HG03457 (cell line): ENCODE measurements at regions not wholly inside any gene's neighbourhood (a gene's known extent, or its start where the extent isn't known, plus 50 kb on each side); places are given as distances from the start of the nearest gene placed in this dataset.
"Not testable (repeated sequence)": the region's sequence is repeated elsewhere in the genome, so short reads cannot be mapped to it uniquely, and the experiment has no call there.

ENCODE experiments used
- ATAC-seq: cut with Tn5 transposase; IDR thresholded peaks from one replicate; pipeline ENCODE4 v1.9.1; 2021; ENCODE audit warnings: moderate number of reproducible peaks; ENCODE audit not compliant: unreplicated experiment

DNA sequence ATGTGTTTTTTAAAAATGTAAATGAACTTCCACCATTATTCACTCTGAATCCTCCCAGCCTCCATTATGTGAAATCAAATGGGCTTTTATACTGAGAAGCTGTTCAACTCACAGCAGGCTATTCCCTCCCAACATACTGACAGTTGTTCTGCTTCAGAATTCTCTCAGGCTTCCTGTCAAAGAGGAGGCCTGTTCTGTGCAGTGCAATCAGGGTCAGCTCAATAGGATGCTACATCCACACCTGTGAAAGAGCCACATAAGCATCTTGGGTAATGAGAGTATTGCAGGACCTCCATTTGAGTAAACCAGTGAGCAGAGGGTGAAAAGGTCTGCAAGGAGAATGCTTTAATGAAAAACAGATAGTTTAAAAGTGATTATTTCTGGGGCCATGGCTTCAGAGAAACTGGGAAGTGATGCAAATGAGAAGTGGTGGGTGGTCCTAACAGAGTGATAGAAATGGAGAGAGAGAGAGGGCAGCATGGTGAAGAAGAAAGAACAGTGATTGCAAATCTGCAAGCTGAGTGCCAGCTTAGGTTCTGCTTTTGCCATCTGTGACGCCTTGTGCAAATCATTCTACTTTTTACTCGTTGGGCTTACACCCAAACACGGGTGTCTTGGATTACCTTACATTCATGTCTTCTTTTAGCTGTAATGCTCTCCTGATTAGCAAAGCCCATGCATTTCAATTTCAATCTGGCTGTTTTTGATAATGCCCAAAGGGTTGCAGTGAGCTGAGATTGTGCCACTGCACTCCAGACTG lies 202.5 kb upstream of the NMUR2 start:
- no peak for ATAC-seq

DNA sequence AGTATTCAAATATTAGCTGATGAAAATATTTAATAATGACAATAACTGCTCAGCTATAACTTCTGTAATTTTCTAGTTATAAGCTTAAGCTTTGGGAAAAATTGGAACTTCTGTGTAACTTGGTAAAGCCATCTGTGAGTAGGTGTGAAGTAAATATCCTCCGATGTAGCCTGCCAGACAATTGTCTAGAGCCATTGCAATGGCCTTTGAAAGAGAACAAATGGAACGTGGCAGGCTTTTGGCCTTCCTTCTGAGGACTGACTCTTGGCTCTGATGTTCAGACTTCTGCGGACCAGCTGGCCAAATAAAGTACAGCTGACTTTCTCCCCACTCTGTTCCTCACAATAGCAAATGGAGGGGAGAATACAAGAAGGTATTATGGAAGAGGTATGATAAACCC lies 203.4 kb upstream of the NMUR2 start:
- ATAC-seq, result no peak

DNA sequence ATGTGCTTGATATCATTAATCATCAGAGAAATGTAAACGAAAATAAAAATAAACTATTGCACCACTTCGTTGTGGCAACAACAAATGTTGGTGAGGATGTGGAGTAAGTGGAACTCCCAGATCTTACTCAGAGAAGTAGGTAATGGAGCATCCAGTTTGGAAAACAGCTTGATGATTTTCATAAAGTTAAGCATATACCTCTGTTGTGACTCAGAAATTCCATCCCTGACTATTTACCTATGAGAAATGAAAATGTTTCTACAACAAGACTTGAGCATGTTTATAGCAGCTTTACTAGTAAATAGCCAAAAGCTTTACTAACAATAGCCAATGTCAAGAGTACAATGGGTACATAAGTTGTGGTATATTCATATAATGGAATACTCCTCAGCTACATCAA lies 214.7 kb upstream of the NMUR2 start:
- ATAC-seq, result no peak

DNA sequence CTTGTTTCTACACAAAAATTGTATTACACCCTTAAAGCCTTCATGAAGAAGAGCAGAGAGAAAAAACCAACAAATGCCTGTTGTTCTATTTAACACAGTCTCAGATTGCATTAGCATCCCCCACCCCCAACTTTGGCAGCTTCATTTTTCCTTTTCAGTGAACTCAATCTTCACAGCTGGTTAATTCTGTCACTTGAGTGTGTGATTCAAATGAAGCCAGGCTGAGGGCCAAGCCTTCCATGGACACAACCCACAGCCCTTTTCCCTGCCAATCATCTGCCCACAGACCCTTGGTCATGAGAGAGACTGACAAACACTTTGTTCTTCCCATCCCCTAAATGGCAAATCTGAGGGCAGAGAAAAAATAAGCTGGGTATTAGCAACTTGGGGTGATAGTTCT lies 217.5 kb upstream of the NMUR2 start:
- no peak for ATAC-seq

DNA sequence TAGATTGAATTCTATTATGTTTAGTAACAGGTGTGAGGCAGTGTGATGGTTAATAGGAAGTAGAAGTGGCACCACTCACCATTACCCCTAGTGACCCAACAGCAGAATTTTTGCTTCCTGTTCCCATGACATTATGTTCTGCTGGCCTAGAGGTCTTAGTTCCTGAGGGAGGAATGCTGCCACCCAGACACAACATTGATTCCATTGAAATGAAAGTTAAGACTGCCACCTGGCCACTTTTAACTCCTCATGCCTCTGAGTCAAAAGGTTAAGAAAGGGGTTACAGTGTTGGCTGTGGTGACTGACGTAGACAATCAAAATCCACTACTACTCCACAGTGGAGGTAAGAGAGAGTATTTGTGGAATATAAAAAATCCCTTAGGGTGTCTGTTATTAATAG lies 218.9 kb upstream of the NMUR2 start:
- no peak for ATAC-seq

DNA sequence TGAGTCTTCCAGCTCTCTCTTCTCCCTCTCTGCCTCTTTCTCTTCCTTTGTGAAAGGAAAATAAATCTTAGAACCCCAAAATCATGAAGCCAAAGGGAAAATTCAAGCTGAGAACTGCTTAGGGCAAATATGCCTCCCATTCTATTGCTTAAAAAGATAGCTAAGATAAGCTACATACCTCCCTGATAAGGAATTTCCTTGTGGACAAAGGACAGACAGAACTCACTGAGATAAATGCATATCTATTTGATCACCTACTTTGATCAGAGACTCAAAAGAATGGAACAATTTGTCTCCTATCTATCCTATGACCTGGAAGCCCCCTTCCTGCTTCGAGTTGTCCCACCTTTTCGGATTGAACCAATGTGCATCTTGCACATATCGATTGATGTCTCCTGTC lies 220.6 kb upstream of the NMUR2 start:
- no peak for ATAC-seq

DNA sequence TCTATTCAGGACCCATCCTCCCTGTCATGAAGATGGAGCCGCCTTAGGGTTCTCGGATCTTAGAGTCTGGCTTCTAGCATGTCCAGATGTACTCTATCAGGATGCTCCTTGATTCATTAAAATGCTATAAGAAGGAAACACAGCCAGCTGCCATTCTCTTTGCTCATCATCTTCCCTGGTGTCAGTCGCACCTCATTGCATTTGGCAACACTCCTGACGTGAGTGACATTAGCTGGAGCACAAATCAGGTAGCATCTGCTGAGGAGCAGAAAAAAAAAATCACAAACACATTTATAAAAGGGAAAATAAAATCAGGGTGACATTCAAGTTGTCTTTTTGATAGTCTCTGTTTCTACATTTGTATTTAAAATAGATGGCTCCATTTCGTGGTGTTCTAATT lies 226.1 kb upstream of the NMUR2 start:
- ATAC-seq, result no peak

DNA sequence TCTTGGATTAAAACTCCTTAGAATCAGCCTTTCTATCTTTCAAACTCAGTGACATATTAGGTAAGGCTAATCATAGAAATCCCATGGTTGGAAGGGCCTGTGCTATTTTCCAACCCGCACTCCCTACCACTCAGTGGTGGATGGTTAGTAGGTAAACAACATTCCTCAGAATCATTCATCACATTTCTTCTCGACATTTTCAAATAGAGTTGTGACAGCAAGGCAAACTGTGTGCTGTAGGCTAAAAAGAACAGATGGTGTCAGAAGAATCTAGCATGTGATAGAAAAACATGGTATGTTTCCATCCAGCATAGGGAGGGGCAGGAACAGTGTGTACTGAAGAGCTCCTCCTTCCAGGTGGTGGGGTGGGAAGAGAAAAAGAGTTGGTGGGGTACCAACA lies 227.3 kb upstream of the NMUR2 start:
- ATAC-seq, result no peak

DNA sequence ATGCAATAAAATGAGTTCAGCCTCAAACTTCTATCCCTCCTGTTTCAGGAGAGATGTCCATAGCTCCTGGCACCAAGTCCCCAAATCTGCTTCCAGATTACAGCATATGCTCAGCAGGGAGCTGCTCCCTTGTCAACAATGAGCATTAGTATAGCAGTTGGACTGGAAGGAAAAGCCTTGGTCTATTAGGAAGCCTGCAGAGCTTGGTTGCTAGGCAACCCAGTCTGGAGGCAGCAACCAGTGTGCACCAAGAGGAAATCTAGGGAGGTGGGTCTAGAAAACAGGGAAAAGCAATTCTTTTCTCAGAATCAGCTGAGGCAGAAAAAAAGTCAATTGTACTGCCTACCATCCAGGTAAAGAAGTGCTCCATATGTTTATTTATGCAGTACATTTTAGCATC lies 229.5 kb upstream of the NMUR2 start:
- ATAC-seq, result no peak

DNA sequence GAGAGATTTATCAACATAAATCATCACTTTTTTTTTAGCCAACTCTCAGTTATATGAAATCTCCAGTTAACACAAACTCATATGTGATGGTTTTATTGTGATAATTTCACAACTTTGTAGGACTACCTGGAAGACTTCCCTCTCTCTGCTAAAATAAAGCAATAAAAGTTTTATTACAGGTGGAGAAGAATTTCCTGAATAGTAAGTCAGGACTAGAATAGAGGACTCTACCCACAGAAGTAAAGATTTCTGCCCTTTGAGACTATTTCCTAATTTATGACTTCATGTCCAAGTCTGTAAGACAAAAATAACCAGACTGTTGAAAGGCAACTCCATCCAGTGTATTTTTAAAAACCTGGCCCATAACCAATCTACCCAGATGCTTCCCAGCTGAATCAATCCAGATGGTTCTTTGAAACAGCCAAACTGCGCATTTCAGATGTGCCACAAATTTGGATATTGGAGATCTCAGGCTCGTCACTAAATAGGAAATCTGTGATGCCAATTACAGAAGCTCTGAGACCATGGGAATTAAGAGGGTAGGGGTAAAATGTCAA lies 234.0 kb upstream of the NMUR2 start:
- ATAC-seq, result no peak

DNA sequence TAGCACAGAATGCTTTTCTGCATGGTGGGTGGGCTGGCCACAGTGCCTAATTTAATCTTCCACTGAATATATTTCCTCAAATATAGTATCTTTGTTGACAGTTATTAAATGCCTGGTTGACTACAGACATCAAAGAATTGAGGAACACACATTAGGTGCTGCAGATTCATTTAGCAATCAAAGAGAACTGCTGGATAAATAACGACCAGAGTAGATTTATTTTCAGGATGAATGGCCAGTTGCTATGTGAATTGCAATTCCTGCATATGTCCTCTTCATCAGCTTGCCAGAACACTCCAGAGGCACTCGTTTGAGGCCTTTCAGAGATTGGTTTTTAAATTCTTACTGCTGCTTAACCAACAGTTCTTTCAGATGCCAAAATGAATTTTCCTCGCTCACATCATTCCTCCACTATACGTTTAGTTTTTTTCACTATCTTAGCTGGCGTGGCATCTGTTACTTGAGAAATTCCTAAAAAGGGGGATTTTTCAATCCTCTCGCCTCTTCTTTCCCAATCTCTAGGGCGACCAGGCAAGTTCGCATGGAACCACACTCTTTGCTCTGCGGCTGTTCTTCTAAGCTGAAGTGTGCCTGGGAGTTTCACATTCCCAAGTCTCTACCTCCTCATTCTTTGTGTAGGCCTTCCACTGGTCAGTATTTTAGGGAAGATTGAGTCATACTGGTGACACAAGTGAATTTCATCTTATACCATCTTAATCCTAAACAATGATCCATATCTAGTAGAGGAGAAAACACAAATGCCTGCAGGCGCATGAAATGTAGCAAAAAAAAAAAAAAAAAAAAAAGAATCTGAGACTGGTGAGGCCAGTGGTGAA lies 237.1 kb upstream of the NMUR2 start:
- ATAC-seq, result no peak

DNA sequence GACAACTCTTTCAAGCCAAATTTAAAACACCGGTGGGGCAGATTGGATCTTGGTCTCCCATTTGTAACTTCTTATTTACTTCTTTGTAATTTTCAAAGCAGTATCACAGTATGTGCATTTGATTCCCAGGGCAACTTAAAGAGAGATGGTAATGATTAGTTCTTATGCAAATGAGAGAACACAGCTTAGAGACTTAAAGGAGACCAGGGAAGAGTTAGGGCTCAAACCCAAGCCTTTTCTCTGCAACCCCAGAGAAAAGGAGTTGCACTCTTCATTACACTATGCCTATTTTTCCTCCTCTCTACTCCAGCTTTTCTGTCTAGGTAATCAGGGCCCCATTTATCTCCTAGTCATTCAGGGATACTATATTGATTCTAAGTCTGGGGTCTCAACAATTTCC lies 237.8 kb upstream of the NMUR2 start:
- ATAC-seq, result no peak

DNA sequence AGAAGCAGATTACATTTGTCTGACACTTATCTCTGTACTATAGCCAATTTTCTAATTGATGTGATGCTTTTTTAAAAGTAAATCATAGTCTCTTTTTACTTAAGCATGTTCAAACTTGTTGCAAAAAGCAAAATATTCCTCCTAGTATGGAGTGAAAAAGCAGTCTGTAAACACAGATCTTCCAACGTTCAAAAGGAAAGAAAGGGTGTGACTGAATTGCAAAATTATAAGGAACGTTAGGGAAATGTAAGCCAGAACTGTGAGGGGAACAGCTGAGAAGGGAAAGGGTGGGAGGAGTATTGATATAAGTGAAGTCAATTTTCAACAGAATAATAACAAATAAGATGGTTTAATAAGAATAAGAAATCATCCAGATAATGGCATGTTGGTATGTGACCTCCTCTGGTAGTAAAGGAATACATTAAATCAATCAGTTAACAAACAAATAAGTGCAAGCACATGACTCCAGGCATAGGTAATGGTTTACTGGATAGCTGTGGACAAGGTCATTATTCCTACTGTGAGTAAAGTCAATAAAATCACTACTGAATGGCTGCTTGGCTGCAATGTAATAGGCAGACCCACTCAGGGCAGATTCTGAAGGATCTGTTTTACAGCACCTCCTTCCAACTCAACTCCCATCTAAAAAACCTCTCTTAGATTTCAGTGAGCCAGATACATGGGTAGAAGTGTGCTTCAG lies 239.1 kb upstream of the NMUR2 start:
- ATAC-seq, result no peak

DNA sequence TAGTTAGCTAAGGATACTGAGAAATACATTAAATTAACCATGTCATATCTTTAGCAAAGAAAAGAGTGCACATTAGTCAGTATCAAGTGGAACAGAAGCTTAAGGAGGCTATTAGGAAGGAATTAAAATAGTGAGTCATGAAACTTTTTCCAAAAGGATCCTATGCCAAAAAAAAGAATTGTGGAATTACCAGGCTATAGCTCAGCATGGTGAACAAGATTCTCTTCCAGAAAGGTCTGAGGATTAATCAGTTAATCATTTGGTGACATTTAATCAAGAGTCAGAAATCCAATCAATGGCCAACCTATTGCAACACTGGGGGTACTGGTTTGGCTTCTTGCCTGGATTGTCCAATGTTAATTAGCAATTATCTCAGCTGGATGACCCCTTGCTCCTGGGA lies 244.5 kb upstream of the NMUR2 start:
- no peak for ATAC-seq

DNA sequence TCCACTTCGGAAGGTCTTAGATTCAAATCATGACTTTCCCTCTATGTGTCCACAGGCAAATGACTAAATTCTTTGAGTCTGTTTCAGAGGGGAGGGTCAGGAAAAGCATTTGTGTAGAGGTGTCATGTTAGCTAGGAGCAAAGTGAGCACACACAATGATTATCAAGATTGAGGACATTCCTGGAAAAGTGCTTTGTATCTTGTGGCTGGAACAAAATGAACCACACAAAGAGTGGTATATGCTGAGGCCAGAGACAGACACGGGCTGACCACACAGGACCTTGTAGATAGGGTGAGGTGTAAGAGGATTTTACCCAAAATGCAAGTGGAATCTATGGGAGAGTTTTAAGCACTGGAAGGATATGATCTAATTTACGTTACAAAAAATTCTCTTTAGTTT lies 245.3 kb upstream of the NMUR2 start:
- no peak for ATAC-seq

DNA sequence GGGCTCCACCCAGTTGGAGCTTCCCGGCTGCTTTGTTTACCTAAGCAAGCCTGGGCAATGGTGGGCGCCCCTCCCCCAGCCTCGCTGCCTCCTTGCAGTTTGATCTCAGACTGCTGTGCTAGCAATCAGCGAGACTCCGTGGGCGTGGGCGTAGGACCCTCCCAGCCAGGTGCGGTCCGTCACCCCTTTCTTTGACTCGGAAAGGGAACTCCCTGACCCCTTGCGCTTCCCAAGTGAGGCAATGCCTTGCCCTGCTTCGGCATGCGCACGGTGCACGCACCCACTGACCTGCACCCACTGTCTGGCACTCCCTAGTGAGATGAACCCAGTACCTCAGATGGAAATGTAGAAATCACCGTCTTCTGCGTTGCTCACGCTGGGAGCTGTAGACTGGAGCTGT lies 254.4 kb upstream of the NMUR2 start:
- not testable (repeated sequence) for ATAC-seq

DNA sequence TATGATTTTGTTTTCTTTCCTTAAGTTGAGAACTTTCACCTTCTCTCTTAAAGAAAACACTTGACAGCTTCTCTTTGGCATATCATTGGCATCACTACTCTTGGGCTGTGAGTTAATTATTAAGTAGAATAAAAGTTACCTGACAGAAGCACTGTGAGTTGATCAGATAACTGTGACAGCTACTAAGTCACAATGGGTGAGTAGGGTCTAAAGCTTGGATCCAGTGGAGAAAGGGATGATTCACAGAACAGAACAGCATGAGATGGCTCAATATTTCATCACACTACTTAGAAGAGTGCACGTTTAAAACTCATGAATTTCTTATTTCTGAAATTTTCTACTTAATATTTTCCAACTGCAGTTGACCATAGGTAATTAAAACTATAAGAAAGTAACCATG lies 268.5 kb upstream of the NMUR2 start:
- ATAC-seq, result no peak

DNA sequence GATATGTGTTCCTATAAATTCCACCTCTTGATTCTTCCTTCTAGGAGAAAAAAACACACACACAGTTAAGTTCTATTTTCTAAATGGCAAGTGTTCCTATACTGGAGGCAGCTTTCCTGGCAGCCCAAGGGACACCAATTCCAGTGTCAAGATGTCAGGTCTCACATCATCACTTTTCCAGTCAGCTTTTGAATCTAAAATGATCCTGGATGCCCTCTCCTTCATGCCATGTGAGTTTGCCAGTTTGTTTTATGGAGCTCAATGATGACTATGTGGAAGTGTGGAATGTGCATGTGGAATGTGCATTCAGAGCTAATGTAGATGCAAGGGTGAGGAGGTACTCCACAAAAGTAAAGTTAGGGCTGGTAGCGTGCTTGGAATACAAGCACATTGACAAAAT lies 269.3 kb upstream of the NMUR2 start:
- no peak for ATAC-seq

DNA sequence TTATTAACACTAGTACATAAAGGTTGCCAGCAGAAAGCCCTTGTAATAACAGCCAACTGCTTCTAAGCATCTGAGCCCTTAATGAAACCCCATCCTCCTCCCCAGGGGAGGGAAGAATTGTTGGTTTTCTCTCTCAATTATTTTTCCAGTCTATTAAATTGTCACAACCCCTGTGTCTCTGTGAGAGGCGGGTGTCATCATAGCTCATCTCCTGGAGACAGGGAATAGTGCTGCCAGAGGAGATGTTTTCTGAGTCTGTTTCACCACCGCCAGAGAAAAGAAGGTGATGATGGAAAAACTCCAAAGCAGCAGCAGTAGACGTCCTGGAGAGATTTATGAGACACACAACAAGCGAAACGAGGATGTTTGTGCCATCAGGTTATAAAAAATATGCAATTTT lies 271.1 kb upstream of the NMUR2 start:
- no peak for ATAC-seq

DNA sequence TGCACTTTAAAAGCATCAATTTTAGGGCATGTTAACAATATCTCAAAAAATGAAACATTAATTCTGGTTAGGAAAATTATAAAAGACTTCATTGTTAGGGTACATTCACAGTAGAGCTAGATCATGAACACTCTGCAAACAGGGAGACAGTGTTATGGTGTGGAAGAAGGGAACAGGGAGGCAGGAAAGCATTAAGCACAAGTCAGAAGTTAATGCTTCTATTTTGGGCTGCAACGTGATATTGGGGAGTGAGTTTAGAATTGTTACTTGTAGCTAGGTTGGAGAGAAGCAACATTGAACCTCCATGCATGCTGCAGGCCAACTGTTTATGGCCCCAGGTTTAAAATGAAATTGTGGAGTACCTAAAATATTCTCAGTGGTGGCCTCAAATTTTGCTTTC lies 278.1 kb upstream of the NMUR2 start:
- no peak for ATAC-seq

DNA sequence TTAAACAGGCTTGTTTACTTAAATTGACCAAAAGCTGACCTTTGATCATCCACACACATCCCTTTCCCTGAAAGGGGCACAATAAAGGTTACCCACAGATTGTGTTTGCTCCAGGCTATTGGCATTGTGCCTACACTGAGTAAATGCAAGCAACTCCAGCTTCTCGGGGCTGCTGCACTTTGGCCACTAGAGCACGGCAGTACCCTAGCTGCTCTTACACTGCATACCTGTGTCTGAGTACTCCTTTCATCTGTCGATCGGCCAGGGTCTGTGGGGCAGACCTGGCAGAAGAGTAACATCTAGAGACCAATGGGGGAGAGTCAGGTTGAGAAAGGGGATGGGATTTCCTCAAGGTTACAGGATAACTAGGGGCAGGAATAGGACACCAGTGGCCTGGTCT lies 281.9 kb upstream of the NMUR2 start:
- no peak for ATAC-seq
